Fibroblast of peridontal ligament (primary cell): ENCODE measurements at regions not wholly inside any gene's neighbourhood (a gene's known extent, or its start where the extent isn't known, plus 50 kb on each side); places are given as distances from the start of the nearest gene placed in this dataset.
A peak's percentile ranks its signal among the peaks of the same experiment; 100 is the strongest.
"Not testable (repeated sequence)": the region's sequence is repeated elsewhere in the genome, so short reads cannot be mapped to it uniquely, and the experiment has no call there.

ENCODE experiments used
- DNase-seq: peaks from one replicate; pipeline ENCODE4 v3.0.0-alpha.2; 2010; ENCODE audit errors: extremely low read depth

DNA sequence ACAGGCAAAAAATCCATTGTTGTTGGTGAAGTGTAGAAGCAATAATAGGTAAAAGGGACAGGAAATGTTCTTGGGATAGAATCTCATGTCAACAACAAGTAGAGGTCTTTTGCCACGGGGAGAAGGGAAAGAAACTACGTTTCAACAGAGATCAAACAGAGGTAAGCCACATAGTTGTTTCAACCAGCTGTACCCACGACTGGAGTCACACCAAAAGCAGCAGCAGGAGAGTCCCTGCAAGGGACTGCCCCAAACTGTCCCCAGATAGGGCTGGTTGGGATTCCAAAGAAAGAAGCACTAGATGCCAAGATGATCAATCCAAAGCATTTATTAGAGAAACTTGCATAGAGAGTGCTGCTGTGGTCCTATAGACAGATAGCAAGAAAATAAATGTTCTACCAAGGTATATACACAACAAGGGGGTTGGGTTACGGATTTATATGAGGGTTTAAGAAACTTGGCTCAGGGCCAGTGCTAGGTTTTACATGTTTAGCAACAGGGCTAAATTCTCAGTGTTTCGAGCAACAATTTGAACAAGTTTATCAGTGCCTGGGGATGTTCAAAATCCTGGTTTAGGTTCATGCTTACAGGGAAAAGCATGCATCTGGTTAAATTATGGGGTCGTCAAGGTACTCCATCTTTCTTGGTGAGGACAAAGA is 466.5 kb downstream of the MMUT start:
- DNase-seq, result no peak

DNA sequence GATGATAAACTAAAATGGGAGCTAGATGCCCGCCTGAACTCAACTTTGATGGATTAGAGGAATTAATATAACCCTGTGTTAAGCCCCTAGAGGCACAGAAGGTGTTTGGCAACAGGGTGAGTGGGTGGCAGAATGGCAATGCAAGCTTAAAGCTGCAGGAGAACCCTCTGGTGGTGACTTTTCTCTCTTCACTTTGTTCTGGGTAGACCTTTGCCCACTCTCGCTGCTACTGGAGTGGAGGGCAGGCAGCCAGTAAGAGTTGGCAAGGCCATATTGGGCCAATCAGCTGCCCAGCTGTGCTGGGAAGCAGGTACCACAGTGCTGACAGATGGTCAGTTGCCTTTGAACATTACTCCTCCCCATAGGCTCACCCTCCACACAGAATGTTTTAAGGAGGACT is 468.2 kb downstream of the MMUT start:
- DNase-seq, result no peak

DNA sequence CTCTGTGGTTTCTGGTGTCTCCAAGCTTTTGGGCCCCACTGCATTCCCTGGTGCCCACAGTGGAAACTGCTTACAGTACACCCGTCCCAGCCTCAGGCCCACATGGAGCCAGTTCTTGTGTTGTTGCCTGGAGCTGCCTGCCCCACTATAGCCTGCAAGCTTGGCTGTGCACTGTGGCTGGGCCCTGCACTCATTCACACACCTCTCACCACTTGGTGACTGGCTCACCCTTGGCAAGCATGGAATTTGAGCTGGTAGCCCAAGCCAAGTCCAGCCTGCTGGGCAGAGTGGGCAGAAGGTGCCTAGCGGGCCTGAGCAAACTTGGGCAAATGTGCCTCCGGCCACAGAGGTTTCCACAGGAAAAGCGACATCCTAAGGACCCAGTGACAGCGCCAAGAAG is 472.3 kb downstream of the MMUT start:
- no peak for DNase-seq

DNA sequence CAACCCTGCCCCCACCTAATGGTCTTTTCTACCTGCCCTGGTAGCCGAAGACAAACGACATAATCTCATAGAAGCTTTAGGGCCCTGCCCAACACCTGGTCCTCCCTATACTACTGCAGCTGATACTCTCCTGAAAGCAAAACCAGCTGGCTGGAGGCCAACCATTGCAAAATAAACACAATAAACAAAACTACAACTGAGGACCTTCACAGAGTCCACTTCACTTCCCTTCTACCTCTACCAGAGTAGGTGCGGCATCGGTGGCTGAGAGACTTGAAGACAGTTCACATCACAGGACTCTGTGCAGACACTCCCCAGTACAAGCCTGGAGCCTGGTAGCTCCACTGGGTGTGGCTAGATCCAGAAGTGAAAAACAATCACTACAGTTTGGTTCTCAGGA is 476.2 kb downstream of the MMUT start:
- no peak for DNase-seq

DNA sequence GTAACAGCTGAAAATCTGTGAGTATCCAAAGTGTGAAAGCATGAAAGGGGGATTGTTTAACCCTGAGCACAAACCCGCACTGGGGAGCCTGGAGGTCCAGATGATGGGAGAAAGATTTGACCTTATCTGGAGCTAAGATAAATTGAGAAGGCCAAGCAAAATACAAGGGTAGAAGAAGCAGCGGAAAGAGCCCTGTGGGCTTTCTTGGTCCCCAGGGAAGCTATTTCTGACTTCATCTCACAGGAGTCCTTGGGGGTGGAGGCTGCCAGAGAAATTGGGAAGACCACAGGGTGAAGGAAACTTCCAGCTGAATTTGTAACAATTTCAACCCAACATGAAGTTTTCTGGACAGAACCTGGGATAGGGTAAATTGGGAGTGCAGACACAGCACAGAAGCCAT is 476.9 kb downstream of the MMUT start:
- no peak for DNase-seq

DNA sequence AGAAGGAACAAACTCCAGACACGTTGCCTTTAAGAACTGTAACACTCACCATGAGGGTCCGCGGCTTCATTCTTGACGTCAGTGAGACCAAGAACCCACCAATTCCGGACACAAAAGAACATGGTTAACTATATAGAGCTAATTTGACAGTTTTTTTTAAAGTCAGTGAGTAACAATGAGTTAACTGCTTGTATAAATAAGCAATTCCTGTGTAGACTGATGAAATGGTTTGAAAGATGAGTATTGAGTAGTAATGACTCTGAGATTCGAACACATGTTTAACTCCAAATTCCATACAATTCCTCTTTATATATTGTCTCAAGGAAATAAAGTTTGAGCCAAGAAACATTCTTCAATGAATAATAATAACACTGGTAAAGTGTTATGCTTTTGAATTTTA is 478.0 kb downstream of the MMUT start:
- peak; percentile 64 for DNase-seq

DNA sequence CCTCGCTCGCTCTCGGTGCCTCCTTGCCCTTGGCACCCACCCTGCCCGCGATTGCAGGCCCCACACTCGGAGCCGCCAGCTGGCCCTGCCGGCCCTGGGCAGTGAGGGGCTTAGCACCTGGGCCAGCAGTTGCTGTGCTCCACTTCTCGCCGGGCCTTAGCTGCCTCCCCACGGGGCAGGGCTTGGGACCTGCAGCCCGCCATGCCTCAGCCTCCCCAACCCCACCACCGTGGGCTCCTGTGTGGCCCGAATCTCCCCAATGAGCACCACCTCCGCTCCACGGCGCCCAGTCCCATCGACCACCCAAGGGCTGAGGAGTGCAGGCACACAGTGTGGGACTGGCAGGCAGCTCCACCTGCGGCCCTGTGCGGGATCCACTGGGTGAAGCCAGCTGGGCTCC is 479.1 kb downstream of the MMUT start:
- not testable (repeated sequence) for DNase-seq

DNA sequence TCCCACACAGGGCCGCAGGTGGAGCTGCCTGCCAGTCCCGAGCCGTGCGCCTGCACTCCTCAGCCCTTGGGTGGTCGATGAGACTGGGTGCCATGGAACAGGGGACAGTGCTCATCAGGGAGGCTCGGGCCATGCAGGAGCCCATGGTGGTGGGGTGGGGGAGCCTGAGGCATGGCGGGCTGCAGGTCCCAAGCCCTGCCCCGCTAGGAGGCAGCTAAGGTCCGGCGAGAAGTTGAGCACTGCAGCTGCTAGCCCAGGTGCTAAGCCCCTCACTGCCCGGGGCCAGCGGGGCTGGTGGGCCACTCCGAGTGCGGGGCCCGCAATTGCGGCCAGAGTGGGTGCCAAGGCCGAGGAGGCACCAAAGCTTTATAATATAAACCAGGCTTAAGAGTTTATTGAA is 479.7 kb downstream of the MMUT start:
- DNase-seq, result no peak

DNA sequence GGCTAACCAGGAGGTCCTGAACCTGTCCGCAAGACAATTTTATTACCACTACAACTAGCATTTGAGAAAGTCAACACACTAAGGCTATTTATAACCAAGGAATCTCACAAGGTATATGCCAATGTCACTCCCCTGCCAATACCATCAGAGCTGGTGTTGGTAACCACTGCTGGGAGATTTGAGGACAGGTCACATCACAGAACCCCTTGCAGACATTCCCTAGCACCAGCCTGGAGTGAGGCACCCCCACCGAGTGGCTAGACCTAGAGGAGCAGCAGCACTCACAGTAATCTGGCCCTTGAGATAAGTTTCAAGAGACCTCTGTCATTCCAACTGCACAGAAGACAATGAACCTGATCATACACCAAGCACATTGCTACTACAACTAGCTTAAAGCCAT is 483.2 kb downstream of the MMUT start:
- no peak for DNase-seq

DNA sequence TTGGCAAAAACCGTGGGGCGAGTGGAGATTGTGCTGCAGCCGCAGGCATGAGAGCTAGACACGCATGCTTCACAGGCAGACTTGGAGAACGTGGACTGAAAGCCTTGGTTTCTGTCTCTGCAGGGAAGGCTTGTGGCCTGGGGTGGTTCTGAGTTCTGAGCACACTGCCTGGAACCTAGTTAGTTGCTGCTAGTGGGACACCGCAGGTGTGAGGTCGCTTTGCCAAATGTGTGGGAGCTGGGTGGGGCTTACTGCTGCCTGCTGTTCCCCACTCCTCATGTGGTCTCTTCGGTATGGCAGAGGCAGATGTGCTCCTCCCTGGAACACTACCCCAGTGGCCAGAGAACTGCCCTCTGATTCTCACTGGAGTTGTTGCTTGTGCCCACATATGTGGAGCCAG is 484.0 kb downstream of the MMUT start:
- DNase-seq, result no peak

DNA sequence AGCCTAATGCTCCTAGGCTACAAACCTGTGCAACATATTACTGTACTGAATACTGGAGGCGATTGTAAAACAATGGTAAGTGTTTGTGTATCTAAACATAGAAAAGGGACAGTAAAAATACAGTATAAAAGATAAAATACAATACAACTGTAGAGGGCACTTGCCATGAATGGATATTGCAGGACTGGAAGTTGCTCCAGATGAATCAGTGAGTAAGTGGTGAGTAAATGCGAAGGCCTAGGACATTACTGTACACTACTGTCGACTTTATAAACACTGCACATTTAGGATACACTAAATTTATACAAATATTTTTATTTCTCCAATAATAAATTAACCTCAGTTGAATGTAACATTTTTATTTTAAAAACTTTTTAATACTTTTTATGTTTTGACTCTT is 485.0 kb downstream of the MMUT start:
- peak; percentile 32 for DNase-seq

DNA sequence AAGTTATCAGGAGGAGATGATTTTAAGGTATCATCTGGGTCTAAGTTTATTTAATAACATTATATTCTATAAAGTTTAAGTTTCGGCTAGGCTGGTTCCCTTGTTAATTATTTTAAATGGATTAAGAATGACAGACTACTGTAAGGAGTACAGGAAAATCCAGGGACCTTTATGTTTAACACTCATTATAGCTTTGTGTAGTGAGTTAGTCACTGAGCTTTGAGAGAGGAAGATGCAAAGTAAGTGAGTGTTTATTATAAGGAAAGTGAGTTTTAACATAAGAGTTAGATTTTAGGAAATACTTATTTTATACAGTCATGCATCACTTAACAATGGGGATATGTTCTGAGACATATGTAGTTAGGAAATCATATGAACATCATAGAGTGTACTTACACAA is 485.5 kb downstream of the MMUT start:
- DNase-seq, result no peak

DNA sequence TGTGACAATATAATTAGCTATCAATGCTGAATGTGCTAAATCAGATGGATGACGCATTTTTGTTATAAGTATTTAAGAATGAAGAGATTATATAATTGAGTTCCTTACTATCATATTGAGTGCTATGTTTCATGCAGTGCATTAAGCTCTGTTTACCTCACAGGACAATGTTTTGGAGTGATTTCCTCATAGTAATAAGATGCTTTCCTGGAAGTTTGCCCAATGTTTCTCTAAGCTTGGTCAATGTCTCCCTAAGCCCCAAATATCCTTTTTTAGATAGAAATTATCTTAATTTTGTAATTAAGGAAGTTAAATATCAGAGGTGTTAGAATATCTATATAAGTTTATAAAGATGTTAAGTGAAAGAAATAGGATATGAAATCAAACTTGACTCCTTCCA is 489.6 kb downstream of the MMUT start:
- DNase-seq, result peak; percentile 27

DNA sequence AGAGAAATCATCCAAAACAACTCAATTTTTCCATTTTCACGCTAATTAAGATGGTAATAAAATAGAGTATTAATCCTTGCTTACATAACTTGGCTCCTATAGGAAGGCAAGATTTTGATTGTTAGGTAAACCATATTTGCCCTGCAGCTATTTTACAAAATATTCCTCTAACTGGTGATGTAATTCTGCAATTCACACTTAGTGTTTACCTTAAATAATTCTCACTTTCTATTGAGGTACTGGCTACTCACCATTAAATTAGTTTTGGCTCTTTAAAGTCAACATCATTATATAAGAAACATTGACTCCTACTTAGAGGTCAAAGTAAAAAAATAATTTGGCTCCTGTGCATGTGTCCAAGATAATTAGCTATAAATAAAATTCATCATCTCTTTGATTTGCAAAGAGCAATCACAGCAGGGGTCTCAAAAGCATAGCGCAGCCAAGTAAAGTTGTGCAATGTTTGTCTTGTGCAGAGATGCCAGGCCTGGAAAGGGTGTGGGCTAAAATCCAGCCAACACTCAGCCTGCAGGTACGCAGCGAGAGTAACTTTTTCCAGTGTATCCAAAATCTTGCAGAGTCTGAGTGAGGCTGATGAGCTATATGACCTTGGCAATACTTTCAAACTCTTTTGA is 501.2 kb downstream of the MMUT start:
- DNase-seq, result no peak

DNA sequence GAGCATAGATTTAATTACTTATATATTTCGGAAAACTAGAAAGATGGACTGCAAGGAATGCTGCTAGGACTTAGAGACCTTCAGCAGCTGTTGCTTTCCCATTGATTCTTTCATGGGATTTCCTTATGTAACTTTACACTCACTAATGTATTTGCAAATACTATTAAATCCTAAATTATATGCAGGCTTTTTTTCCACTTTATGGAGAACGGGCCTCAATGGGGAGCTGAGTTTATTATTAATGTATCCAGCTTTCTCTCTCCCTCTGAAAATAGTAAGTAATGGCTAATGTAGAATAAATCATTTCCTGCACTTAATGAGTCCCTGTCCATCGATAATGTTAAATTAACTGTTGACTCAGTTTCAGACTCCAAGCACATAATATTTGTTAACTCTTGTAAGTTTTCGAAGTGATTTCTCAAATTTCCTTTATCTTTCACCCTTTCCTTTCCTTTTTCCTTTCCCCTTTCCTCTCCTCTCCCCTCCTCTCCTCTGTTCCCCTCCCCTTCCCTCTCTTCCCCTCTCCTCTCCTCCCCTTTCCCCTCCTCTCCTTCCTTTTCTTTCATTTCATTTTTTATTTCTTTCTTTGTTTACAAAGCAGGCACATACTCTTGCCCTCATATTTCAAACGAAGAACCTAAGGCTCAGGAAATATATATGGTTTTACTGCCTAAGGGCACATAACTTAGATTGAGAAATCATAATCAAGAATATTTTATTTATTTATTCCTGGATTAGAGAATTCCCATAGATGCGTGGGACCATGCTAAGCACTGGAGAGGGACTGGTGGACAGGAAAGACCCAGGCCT is 503.6 kb downstream of the MMUT start:
- DNase-seq, result no peak

DNA sequence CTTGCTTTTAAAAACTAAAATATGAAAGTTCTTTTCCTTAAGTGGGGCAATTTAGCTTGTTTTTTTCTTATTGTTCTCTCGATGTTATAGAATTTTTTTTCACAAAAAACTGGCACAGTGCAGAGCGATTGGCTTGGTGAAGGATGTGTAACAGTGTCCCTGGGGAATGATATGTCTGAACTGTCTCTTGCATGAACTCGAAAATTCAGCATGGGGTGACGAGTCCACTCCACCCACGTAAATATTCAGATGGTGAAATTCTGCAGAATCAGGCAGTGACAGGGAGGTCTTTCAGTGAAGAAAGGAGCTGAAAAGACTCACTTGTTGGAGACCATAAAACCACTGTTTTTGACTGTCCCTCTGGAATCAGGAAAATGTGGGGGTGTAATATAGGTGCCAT is 505.3 kb downstream of the MMUT start:
- peak; percentile 21 for DNase-seq

DNA sequence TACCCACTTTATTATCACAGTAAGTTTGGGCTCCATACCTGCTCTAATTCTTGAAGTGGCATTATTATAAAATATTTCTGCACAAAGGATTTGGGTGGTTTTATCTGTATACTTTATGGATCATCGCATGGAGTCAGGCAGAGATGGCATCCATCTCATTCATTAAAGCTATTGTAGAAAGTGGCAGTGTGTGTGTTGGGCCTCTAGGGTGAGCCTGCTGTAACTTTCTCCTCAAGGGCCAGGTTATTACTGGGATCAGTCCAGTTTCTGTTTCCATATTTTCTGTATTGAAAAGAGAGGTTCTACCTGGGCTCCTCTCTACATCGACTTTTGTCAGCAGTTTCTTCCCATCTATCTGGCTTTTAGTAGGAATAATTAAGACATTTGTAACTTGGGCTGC is 511.1 kb downstream of the MMUT start:
- DNase-seq, result no peak

DNA sequence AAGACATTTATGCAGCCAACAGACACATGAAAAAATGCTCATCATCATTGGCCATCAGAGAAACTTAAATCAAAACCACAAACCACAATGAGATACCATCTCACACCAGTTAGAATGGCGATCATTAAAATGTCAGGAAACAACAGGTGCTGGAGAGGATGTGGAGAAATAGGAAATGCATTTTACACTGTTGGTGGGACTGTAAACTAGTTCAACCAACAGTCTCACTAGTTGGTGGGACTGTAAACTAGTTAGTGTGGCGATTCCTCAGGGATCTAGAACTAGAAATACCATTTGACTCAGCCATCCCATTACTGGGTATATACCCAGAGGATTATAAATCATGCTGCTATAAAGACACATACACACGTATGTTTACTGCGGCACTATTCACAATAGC is 518.8 kb downstream of the MMUT start:
- DNase-seq, result not testable (repeated sequence)

DNA sequence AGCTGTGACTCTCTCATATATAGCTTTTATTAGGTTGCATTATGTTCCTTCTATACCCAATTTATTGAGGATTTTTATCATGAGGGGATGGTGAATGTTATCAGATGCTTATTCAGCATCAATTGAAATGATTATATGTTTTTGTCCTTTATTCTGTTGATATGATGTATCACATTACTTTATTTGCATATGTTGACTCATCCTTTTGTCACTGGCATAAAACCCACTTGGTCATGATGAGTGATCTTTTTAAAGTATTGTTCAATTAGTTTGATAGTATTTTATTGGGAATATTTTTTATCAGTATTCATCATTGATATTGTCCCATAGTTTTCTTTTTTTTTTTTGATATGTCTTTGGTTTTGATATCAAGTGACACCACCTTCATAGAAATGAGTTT is 529.9 kb downstream of the MMUT start:
- no peak for DNase-seq

DNA sequence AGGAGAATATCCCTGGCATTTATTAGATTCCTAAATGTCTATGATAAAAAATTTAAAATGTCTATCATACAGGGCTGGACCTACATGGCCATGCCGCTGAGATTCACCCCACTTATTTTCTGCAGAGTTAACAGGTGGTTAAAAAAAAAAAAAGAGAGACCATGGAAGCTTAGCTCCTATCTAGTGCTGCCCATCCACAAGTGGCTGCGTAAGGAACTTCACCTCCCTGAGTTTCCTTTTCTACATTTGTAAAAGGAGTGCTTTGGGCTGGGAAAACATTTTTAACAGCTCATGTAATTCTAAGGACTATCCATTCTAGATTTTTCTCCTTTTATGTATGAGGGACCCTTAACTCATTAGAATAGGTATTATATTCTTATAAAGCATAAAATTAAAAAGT is 534.1 kb downstream of the MMUT start:
- DNase-seq, result no peak

DNA sequence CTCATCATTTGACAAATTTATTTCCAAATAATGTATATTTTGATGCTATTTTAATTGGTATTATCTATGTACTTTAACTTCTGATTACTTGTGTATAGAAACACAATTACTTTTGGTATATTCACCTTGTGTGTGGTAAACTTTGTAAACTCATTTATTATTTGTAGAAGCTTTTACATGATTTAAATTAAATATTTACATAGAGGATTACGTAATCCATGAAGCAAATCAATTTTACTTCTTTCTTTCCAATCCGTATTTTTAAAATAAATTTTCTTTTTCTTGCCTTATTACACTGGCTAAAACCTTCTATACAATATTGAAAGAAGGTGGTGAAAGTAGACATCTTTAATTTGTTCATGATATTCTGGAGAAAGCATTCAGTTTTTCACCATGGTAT is 540.2 kb downstream of the MMUT start:
- DNase-seq, result no peak

DNA sequence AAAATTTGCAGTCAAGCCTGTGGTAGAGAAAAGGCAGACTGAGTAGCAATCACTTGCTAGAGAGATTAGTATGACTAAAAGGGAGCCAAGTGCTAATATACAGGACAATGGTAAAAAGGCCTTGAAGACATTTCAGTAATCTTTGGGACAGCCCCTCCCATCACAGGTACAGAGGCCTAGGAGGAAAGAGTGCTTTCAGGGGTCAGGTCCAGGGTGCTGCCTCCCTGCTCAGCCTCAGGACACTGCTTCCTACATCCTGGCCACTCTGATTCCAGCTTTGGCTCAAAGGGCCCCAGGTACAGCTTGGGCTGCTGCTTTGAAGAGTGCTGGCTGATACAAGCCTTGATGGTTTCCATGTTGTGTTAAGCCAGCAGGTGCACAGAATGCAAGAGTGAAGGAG is 543.5 kb downstream of the MMUT start:
- no peak for DNase-seq

DNA sequence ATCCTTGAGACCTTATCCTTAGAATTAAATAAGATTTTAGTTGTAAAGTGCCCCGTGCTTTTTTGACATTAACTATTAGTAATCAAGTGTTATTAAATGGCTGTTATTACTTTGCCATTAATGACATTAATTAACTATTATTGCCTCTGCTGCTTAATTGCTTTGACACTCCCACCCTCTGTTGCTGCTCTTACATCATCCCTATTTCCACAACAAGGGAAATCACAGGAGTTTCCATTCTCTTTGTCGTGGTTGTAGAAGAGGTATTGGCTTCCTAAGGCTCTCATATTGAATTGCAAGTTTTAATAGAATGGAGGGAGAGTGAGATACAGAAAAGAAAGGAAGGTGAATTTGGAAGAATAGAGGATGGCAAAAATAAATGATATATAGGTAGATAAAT is 545.8 kb downstream of the MMUT start:
- DNase-seq, result no peak
